ENCODE measurements at regions not wholly inside any gene's neighbourhood (a gene's known extent, or its start where the extent isn't known, plus 50 kb on each side); places are given as distances from the start of the nearest gene placed in this dataset.

- H3K4me3 ChIP-seq (ENCODE audit: control insufficient read depth, low read depth, low read length), result no peak overlapping the region
- TF ChIP-seq CTCF (conservative IDR thresholded peaks at IDR 0.05; ENCODE audit: control insufficient read depth, insufficient read depth, low read depth, low read length), result no peak
- no peak for DNase-seq (ENCODE audit: low read depth)
Measured at GRCh38 chr5:165863239-165863638, 2357.8 kb downstream of the MAT2B start.

GRCh38 chr5:165871291-165871690 is 2365.9 kb downstream of the MAT2B start:
- no peak overlapping the region for H3K4me3 ChIP-seq (ENCODE audit: control insufficient read depth, low read depth, low read length)
- no peak for DNase-seq (ENCODE audit: low read depth)
- TF ChIP-seq CTCF (conservative IDR thresholded peaks at IDR 0.05; ENCODE audit: control insufficient read depth, insufficient read depth, low read depth, low read length), result no peak

GRCh38 chr5:165874851-165875250 is 2369.4 kb downstream of the MAT2B start:
- no peak for TF ChIP-seq CTCF (conservative IDR thresholded peaks at IDR 0.05; ENCODE audit: control insufficient read depth, insufficient read depth, low read depth, low read length)
- no peak overlapping the region for H3K4me3 ChIP-seq (ENCODE audit: control insufficient read depth, low read depth, low read length)
- DNase-seq (ENCODE audit: low read depth), result no peak

- no peak overlapping the region for H3K4me3 ChIP-seq (ENCODE audit: control insufficient read depth, low read depth, low read length)
- DNase-seq (ENCODE audit: low read depth), result no peak
- TF ChIP-seq CTCF (conservative IDR thresholded peaks at IDR 0.05; ENCODE audit: control insufficient read depth, insufficient read depth, low read depth, low read length), result no peak
Measured at GRCh38 chr5:165876538-165876937, 2371.1 kb downstream of the MAT2B start.

GRCh38 chr5:165877475-165877874 is 2372.1 kb downstream of the MAT2B start:
- H3K4me3 ChIP-seq (ENCODE audit: control insufficient read depth, low read depth, low read length), result no peak overlapping the region
- DNase-seq (ENCODE audit: low read depth), result no peak
- TF ChIP-seq CTCF (conservative IDR thresholded peaks at IDR 0.05; ENCODE audit: control insufficient read depth, insufficient read depth, low read depth, low read length), result no peak

GRCh38 chr5:165881259-165881658 is 2375.8 kb downstream of the MAT2B start:
- TF ChIP-seq CTCF (conservative IDR thresholded peaks at IDR 0.05; ENCODE audit: control insufficient read depth, insufficient read depth, low read depth, low read length), result no peak
- no peak overlapping the region for H3K4me3 ChIP-seq (ENCODE audit: control insufficient read depth, low read depth, low read length)
- DNase-seq (ENCODE audit: low read depth), result no peak

GRCh38 chr5:165882099-165882498 is 2376.7 kb downstream of the MAT2B start:
- no peak overlapping the region for H3K4me3 ChIP-seq (ENCODE audit: control insufficient read depth, low read depth, low read length)
- no peak for TF ChIP-seq CTCF (conservative IDR thresholded peaks at IDR 0.05; ENCODE audit: control insufficient read depth, insufficient read depth, low read depth, low read length)
- DNase-seq (ENCODE audit: low read depth), result no peak
